Posterior cingulate gyrus (tissue), 11 donors: ENCODE measurements at regions not wholly inside any gene's neighbourhood (a gene's known extent, or its start where the extent isn't known, plus 50 kb on each side); places are given as distances from the start of the nearest gene placed in this dataset.

ENCODE experiments used
- DNase-seq, 10 donors: peaks; one replicate each; pipeline versions ENCODE4 v3.0.0 to v3.0.0-alpha.2; 2020 to 2021; ENCODE audit warnings: mixed read lengths in 3 of 10
- intact Hi-C: fragments of 100-400 bp; cut with DNase I; formaldehyde crosslinking; loops from one replicate; pipeline ENCODE4 v1.15.1; 2023

DNA sequence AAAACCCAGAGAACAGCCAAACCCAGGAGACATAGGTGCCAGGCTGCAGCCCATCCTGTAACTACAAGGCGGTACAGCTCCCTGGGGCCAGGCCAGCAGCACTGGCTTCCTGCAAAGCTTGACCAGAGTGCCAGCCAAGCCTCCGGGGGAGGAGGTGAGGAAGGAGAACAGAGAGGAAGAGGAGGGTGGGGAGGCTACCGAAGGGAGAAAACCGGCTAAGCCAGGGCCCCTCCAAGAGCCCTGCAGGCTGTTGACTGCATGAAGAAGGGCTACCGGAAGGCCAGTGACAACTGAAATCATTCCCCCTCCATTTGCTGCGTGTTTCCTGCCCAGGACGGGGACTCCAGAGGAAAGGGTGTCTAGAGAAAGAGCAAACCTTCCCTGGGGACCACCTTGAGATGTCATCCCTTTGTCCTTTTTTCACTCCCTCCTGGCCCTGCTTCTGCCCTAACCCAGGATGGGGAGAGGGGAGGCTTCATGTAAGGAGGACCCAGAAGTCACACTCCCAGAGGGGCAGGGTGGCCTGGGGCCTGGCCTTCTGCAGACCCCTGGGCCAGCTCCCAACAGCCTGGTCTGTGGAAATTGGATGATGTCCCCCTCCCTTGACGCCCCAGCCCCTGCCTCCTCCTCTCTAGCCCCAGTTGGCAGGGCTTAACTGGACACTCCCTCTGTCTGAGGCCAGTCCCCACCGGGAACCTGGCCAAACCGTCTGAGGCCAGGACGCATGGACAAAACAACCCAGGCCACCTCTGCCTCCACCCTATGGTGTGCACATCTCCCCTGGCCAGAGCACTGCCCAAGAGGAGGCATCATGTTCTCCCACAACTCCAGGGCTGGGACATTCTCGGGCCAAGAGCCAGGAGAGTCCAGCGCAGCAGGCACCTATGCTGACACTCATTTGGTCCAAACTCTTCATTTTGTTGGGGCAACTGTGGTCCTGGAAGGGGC is 207.8 kb downstream of the CYP26B1 start:
- intact Hi-C loops: no loop called here
- DNase-seq: peak in 3 of 10 donors; percentile 7 to 57 (median 12)

DNA sequence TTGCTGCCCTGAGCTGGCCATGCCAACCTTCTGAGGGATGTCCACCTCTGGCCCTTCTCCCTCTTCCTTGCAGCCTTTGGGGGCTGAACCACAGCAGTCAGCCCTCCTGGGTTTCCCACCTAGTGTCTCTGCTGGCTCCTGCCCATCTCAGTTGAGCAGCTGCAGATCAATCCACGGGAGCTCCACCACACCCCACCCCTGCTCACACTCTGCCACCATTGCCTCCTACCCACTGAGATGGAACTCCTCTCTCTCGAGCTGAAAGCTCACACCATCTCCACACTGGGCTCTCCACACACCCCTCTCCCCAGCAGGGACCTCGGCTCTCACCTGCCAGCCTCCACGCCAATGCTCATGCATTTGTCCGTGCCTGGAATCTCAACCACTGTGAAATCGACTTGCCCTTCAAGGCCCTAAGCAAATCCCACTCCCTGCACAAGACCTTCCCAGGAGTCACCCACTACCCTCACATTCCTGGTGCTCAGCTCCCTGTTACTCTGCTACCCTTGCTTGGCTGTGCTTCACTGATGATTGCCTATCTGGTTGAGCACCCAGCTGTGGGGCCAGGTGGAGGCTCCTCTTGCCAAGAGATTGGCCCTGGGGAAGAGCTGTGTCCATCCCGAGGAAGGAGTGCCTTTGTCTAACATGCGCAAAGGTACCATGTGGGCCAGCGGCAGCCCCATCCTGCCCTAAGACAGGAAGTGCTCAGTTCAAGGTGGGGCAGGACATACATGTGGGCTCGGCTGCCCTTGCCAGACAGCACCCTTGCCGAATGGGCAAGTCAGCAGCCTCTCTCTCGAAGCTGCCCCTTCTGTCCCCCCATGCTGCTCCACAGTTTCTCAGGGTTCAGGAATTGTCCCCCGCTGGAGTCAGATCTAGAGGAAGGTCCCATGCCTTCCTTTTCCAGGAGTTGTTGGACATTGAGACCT is 208.7 kb downstream of the CYP26B1 start:
- peak in 3 of 10 donors; percentile 4 to 61 (median 12) for DNase-seq

DNA sequence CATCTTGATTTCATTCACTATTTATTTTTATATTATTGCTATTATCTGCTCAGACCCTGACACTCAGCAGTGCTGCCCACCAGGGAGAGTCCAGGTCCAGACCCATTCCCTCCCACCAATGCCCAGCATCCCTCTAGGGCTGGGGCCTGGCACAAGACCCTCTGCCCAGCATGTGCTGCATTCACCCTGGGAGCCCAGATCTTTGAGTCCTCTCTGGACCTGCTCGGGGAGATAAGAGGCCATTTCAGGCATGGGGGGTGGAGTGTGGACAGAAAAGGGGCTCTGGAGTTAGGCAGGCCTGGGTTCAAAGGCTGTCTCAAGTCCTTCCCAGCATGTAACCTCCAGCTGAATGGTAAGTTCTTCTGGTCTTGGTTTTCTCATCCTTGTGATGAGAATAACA is 209.6 kb downstream of the CYP26B1 start:
- peak in 1 of 10 donors; percentile 2 for DNase-seq
- intact Hi-C loops: no loop called here

More for the DNA sequence above, 208.7 kb downstream of the CYP26B1 start:
- intact Hi-C loops: no loop called here

DNA sequence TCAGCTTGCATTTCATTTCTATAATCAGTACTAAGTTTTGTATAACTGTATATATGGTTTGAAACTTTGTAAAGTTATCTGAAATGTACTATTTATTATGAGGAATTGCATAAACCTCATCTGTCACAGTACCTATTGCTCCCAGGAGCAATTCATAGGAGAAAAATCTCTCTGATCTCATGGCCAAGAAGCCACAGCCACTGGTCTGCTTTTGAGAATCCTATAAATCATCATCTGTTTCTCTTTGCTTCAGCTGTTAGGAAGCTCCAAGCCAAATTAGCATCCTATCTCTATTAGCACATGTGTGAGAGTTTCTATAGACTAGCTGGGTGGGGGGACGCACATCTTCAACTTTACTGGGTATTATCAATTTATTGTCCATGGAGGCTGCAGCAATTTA is 210.3 kb downstream of the CYP26B1 start:
- DNase-seq: no peak
- intact Hi-C loops: no loop called here

DNA sequence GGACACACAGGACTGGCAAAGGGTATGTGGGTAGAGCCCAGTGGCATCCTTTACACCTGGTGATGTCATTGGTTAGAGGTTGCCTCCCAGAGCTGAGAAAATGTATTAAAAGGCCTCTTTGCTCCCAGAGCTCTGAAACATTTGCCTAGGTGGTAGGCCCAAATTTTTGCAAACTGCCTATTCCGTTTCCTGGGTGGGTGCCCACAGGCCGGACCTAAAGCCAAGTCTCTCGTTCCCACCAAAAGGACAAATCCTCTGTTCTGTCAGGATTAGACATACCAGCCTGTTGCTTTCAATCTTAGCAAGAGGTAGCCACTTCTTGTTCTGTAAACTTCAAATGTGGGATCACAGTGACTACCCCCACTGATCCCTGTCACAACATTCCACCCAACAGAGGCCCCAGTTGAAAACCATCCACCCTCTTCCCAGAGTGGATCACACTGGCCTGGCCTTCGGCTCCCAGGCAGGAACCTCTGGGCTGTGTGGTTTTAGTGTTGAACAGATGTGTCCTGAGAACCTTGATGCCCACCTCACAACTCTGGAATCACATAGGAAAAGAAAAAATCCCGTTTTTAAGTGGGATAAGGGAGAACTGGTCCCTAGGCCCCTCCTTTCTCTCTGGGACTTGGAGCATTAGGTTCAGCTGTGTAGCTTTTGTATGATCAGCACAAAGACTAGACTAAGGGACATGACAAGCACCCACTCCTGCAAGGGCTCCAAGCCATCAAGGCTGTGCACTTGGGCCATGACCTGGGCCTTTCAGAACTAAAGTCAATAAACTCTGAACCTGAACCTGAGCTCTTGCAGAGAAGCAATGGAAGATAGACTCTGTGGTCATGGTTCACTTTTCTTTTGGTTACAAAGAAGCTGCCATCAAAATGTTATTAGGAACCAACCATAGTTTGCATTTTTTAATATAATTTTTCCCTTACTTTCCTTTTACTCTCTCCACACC is 211.3 kb downstream of the CYP26B1 start:
- intact Hi-C loops: no loop called here
- peak in 1 of 10 donors; percentile 7 for DNase-seq

GRCh38 chr2:71935262-71935848 is 212.3 kb downstream of the CYP26B1 start:
- DNase-seq: peak in 1 of 10 donors; percentile 4
- intact Hi-C loops: no loop called here

GRCh38 chr2:71934595-71935261 is 212.9 kb downstream of the CYP26B1 start:
- DNase-seq: peak in 1 of 10 donors; percentile 4

GRCh38 chr2:71934320-71934593 is 213.4 kb downstream of the CYP26B1 start:
- peak in 1 of 10 donors; percentile 1 for DNase-seq
- intact Hi-C loops: no loop called here

More at GRCh38 chr2:71934595-71935261, 212.9 kb downstream of the CYP26B1 start:
- intact Hi-C loops: no loop called here

DNA sequence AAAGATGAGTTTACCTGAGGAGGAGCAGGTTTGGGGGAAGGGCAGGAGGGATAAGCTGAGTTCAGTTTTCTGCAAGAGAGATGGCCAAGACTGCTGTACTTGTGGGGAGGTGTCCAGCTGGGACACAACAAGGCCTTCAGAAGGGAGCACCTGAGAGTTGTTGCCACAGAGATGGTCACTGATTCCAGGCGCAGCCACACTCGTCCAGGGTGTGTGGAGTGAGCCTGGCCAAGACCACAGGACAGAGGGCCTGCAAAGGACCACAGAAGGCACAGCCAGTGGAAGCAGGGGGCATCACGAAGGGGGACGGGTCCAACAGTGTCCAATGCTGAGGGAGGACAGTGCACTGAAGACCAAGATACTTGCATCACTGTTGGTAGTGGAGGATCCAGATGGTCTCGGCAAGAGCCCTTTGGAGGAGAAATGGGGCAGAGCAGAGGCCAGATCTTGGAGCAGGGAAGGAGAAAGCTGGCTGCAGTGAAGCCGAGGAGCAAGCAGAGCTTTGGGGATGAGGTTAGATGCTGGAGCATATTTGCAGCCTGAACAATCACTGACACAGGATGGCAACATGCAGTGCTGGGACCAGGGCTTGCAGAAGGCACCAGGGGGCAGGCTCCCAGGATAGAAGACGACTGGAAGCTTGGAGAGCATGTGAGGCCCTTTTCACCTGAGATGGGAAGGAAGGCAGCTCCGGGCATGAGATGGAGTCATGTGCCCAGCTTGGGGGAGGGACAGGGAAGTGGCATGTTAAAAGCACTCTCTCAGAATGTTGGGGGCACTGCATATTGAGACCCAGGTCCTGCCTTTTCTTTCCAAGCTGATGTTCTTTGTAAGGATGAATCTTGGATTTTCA is 214.0 kb downstream of the CYP26B1 start:
- peak in 1 of 10 donors; percentile 6 for DNase-seq
- intact Hi-C loops: no loop called here

GRCh38 chr2:71932780-71933466 is 214.7 kb downstream of the CYP26B1 start:
- DNase-seq: peak in 1 of 10 donors; percentile 2
- intact Hi-C loops: no loop called here

GRCh38 chr2:71932037-71932779 is 215.5 kb downstream of the CYP26B1 start:
- peak in 1 of 10 donors; percentile 5 for DNase-seq
- intact Hi-C loops: no loop called here

DNA sequence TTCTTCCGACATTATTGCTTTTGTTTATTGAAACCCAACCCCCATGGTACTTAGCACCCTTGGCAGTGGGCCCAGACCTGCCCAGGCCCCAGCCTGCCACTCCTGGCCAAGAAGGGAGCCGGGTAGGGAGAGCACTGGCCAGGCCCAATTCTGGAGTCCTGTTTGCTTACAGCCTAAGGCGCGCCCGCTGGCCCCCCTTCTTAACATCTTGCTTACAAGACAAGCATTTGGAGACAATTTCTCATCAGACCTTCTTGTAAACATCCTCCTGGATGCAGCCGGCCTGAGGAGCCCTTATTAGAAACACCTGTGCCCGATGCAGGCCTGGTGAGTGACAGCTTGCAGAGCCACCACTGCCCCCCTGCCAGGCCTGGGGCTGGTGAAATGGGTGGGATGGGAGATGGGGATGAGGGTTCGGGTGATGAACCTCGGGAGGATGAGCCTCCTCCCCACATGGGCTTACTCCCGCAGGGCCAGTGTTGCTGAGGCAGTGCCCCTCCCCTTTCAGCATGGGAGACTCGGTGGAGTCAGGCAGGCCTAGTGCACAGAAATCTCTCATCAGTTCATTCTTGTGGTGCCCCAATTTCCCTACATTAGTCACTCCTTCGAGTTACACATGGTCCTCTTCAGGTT is 217.5 kb downstream of the CYP26B1 start:
- peak in 1 of 10 donors; percentile 9 for DNase-seq
- intact Hi-C loops: no loop called here

- DNase-seq: no peak
- intact Hi-C loops: no loop called here
Observed at GRCh38 chr2:71929482-71929772, 218.2 kb downstream of the CYP26B1 start.

DNA sequence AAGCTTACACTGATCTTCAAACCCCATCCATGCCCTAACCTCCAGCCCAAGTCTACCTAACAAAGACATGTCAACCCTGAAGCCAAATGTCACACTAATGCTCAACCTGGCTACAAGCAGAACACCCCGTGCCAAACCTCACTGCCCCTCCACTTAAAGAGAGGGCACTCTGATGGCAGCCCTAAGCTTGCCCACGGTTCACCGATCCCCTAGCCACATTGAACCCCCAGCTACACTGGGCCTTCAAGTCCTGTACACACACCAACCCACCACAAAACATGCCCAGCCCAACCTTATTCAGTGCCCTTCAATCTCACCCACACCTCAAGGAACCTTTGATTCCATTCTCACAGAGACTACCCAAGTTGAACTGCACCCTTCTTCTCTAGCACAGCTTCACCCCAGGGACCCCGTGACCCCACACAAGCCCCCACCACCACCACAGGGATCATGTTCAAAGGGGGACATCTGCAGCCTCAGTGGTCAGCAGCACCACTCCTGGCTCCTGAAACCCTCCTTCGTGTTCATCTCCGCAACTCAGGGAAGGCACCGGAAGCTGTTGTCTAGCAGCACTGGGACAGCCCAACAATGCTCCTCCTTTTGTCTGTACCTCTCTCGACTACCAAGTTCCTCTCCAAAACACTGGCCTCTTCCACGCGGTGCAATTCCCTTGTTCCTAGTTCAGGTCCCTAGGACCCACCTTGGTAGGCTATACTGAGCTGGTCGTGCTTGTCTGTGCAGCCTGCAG is 218.8 kb downstream of the CYP26B1 start:
- no peak for DNase-seq
- intact Hi-C loops: no loop called here

- intact Hi-C loops: no loop called here
- no peak for DNase-seq
Observed at GRCh38 chr2:71927757-71928715, 219.6 kb downstream of the CYP26B1 start.
